Activated CD4-positive, alpha-beta T cell treated with anti-CD3 and anti-CD28 coated beads, Interleukin-2, Interleukin-6, amounts not matched to agents 100 ng/mL and 50 ng/mL, durations not matched to agents 16 hours and 8 hours (primary cell): ENCODE measurements at regions not wholly inside any gene's neighbourhood (a gene's known extent, or its start where the extent isn't known, plus 50 kb on each side); places are given as distances from the start of the nearest gene placed in this dataset.

Source experiments
- DNase-seq: peaks from one replicate; pipeline ENCODE4 v3.0.0-alpha.2; 2020

GRCh38 chr10:110355141-110355831 lies 50.6 kb upstream of the SMNDC1 start:
- DNase-seq: peak; percentile 53

DNA sequence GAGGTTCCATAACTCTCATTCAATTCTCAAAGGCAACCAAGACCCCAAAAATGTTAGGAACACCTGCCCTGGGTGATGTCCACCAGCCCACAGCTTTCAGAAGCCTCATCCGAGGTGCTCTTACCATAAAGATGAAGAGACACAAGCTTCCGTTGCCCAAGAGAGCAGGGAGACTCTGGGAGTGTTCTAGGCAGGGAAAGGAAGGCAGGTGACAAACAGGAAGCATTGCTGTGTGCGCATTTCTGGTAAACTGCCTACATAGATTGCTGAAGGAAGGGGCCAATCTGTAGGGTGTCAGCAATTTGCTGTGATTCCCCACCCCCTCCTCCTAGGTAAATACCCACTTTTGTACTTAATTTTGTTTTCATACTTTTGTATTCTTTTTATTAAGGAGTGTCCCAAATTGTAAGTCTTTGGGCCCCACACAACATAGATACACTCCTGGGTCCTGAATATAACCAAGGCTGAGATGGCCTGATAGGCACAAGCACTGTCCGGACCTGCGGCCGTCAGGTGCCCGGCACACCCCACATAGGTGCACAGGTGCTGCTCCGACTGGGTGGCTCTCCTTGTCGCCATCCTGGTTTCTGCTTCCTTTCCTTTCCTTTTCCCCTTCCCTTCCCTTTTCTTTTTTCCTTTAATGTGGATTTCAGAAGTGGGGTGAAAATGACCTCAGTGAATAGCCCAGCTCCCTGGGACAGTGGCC lies 51.4 kb upstream of the SMNDC1 start:
- DNase-seq: peak; percentile 66

- peak; percentile 93 for DNase-seq
Observed at GRCh38 chr10:110356628-110357245, 52.0 kb upstream of the SMNDC1 start.

DNA sequence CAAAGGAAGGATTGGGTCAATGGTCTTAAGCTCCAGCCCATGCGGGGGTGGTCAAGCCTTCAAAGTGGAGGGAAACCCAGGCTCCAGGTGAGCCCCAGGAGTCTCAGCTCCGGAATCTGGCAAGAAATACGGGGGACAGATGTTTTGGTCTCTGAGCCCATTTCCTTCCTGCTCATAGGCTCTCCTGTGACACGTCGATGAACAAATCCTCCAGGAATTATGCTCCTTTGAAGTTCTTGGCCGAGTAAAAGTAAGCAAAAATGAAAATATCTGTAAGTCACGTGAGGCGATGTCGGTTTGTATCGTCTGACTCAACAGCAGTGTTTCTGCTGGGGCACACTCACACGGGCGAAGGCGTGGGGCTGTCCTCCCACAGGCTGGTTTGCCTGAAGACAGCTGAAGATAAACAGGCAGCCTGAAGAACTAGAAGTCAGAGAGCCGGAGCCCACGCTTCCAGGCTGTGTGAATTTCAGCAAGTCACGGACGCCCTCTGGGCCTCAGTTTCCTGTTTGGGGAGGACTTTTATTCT lies 52.6 kb upstream of the SMNDC1 start:
- DNase-seq: peak; percentile 79

- DNase-seq: no peak
Observed at GRCh38 chr10:110357871-110358270, 53.2 kb upstream of the SMNDC1 start.

DNA sequence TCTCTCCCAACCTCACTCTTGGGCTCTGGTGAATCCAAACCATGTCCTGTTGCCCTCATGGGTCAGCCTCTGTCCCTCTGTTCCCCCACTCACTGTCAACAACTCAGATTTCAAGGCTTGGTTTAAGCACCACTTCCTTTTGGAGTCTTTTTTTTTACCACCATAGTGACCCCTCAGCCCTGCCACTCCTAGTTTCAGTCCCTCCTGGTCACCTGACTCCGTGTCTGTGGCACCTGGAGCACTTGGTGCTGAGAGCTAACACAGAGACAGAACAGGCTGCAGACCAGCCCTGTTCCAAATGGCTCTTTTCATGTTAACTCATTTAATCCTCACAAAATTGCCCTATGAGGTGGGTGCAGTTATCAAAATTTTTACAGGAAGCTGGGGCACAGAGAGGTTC lies 53.6 kb upstream of the SMNDC1 start:
- no peak for DNase-seq

- DNase-seq: no peak
Observed at GRCh38 chr10:110358869-110359629, 54.3 kb upstream of the SMNDC1 start.

DNA sequence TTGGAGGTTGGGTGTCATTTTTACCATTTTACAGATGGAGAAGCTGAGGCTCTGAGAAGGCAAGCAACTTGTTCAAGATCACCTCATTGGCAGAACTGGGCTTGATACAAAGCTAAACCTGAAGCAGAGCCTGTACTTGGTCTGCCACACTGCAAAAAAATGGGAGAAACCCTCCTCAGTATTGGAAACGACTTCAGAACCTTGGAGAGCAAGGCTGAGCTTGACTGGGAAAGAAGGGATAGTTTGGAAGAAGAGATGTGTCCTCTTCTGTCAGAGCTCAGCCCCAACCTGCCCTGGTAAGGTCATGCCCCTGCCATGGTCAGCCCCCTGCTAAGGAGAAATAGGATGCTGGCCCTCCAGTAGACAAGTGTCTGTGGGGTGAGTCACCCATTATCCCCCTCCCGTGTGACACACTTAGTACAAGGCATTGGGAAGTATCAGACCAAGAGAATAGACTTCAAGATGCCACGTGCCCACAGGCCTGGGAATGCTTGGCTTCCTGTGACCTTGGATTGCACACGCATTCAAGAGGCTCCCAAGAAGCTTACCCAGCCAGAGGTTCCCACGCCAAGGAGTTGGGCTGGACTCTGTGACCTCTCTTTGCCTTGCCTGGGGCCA lies 56.2 kb upstream of the SMNDC1 start:
- no peak for DNase-seq

DNA sequence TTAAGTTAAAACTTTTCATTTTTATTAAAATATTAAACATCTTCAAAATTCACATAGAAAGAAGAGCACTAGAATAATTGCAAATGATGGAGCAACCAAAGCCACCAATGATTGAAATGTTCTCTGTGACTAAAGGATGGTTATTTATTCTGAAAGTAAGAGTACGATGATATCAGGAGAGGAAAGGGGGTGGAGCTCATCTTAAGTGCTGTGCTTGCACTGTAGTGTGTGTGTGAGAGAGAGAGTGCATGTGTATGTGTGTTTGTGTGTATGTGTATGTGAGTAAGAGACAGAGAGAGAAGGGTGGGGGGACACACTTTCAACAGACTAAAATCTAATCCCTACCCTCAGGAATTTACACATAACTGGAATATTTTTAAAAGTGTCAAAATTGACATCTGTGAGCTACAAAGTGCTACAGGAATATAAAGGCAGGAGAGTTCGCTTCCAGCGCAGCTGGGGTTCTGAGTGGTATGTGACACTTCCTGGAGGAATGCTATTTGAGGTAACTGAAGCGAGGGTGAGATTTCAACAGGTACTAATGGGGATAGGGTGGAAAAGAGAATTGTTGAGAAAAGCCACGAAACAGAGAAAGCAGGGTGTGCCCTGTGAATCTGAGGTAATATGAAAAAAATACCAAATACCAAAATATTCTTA lies 57.2 kb upstream of the SMNDC1 start:
- peak; percentile 82 for DNase-seq

DNA sequence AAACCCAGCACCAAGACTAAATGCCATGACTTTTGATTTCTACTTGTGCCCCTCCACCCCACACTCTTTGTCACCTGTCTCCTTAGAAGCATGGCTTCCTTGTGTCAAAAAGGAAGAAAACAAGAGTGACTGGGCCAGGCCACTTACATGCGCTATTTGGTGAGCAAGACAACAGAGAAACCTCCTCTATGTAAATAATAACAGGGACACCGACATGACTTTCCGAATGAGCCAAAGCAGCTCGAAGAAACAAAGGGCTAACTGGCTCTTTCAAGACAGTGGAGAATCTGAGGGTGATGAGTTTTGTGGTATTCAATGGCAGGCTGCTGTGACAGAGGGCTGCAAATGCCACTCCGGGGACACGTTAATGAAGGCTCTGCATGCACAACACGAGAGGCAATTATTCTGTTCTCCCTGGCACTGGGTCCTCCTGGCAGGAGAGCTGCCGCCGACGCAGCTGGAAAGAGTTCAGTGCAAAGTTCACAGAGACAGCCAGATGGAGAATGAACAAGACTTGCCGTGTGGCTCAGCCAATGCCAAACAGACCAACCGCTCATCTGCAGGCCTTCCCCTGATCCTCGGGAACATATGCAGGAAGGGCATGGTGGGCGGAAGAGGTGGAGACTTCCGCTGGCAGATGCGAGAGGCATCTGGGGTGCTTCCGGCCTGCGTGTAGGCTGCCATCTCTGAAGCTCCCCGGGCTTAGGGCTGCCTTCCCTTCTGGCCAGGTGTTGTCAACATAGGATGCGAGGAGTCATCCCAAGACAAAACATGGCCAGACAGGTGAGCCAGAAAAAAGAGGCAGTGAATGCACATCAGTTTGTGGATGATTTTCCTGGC lies 59.1 kb upstream of the SMNDC1 start:
- peak; percentile 67 for DNase-seq

DNA sequence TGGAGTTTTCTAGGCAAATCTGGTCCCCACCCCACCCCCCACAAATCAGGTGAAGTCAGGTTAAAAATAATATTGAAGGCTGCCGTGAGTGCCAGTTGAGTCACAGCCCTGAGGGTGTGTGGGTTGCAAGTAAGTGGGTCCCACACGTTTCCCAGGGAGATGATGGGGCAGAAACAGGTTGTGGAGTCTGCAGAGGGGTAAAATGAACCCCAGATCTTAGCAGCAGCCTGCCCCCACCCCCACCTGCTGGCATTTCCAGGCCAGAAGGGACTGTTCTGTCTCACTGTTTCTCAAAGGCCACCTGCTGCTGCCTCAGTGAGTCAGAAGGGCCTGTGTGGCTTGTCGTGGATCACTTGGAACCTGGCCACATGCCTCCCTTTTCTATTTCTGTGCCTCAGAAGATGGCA lies 59.8 kb upstream of the SMNDC1 start:
- DNase-seq: peak; percentile 17

GRCh38 chr10:110365356-110366143 lies 60.8 kb upstream of the SMNDC1 start:
- DNase-seq: peak; percentile 60

DNA sequence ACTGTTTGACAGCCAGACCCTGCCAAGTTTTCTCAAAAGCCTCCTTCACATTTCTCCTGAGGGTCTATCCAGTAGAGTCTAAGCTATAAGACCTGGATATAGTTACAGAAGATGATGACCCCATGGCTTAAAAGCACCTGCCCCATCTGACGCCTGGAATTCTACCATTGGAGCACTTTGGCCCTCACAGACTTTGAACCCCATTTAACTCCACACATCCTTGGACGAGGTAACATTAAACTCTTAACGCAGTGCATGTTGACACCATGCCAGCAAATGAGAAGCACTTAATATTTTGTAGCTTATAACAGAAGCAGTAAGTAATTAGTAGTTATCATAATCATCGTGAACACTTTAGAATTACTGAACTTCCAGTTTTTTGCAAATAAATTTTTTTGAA lies 61.9 kb upstream of the SMNDC1 start:
- DNase-seq: no peak

GRCh38 chr10:110368002-110368401 lies 63.3 kb upstream of the SMNDC1 start:
- no peak for DNase-seq

- no peak for DNase-seq
Observed at GRCh38 chr10:110368556-110368955, 63.8 kb upstream of the SMNDC1 start.

GRCh38 chr10:110370006-110370405 lies 65.3 kb upstream of the SMNDC1 start:
- DNase-seq: no peak

GRCh38 chr10:110372656-110373055 lies 67.9 kb upstream of the SMNDC1 start:
- no peak for DNase-seq

GRCh38 chr10:110373059-110373458 lies 68.3 kb upstream of the SMNDC1 start:
- no peak for DNase-seq

GRCh38 chr10:110373857-110374654 lies 69.3 kb upstream of the SMNDC1 start:
- DNase-seq: no peak
